ENCODE measurements at regions not wholly inside any gene's neighbourhood (a gene's known extent, or its start where the extent isn't known, plus 50 kb on each side); places are given as distances from the start of the nearest gene placed in this dataset.

DNA sequence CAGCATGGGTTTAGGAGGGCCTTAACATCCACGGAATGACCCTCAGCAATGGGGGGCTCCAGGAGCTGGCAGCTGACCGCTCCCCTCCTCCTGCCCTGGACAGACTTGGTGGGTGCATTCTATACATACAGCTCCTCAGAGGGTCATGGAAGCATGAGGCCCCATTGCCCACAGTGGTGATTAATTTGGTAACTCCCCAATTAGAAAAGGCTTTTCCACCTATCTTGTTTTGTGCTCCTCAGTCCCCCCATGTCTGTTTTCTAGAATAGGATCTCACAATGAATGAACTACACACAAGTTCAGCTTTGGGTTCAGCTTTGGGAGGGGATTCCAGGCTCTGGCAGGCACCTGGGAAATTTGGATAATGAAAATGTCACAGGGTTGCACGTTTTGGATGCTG is 707.8 kb downstream of the UQCRFS1 start:
- DNase-seq (ENCODE audit: low read depth): no peak

DNA sequence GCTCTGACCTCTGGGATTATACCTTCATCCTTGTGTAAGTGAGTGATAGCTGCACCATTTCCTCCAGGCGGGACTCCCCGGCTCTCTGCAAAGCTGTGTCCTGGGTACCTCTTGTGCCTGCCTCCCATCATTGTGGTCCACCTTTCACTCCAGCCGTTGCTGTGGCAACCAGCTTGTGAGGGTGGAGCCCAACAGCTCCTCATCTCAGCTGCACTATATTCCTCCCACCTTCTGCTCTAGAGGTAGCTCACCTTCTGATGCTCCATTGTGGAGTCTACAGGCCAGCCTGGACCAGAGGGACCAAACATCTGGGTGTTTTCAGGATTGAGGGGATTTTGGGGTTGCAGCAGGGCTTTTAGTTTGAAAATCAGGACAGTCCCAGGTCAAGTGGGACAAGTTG is 708.2 kb downstream of the UQCRFS1 start:
- DNase-seq (ENCODE audit: low read depth): no peak

DNA sequence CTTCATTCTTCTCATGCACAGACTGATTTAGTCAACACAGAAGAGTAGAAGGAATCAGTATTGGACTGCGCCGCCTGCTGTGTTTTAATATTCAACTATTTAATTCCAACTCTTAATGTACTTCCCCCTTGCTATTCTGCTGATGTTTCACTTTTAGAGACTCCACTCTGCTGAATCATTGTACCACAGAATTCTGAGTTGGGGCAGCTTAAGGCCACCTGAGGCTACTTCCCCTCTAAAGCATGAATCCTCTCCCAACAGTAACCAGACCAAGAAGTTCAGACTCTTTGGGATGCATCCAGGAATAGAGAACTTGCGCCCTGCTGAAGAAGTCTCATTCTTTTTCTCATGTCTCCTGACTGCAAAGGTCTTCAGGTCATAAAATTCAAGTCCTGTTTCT is 708.8 kb downstream of the UQCRFS1 start:
- no peak for DNase-seq (ENCODE audit: low read depth)

DNA sequence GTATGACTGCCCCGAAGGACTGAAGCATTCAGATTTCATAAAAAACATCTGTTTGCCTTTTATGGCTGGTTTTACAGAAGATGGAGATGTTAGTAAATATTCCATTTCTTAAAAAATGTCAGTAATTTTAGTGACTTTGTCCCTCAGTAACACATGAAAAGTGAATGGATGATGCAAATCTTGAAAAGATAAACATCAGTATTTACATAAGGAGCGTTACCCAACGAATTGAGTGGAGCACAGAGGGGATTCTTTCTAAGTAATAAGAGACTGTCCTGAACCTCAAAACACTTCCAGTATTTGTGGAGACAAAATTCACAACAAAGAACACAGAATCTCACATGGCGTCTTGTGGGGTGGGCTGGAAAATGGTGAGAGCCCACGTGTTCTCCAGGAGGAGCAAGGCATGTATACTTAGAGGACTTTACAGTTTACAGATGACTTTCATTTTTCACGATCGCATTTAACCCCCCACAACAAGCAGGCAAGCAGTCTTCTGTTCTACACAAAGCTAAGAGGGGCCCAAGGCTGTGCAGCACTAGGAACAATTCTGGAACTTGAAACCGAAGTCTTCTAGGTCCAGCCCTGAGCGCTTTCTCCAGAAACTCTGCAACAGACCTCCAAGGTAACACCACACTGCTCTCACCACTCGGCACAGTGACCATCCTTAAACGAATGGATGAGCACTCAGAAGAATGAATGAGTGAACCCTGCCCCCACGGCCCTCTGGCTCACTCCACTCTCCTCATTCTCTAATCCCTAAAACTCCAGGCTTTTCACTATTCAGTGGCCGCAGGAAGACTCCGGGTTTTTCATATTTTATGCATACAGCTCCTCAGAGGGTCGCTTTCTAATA is 709.8 kb downstream of the UQCRFS1 start:
- DNase-seq (ENCODE audit: low read depth): no peak

DNA sequence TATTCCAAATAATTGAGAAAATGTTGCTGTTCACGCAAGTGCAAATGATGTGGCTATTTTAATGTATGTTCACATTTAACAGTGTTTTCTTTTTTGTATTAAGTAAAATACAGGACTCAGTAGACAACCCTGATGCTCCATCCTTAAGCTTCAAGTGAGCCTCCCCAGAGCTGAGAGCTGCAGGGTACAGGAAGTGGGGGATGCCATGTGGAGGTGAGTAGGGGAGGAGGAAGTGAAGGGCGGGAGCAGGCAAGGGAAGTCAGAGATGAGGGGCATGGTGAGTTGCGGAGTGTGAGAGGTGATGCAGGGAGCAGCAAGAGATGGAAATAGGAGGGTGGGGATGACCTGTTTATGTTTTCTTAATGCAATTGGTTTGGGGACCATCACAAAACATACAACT is 711.0 kb downstream of the UQCRFS1 start:
- no peak for DNase-seq (ENCODE audit: low read depth)

DNA sequence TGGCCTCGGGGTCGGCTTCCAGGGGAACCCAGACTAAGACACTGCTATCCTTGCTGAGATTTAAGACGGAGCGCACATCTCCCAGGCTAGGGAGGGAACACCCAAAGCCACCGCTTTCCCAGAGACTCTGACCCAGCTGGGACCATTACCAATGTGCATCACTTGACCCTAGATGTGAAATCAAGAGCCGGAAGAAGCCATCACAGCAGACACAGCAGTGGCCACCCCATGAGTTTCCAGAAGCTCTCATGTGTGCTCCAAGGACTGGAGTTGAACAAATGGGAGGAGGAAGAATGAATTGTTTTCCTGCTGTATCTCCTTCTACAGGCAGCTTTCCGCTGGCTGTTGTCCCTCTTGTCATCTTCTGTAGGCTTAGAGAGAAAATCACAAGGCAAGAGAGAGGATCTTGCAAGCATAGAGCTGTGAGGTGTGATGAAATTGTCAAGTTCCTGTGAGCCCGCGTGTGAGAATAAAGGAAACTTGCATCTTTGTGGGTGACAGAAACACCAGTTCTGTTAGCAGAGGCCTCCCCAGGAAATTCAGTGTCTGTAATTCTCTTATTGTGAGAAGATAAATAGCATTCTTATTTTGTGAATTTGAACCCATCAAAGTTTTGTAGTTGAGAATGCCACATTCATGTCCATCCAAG is 711.8 kb downstream of the UQCRFS1 start:
- no peak for DNase-seq (ENCODE audit: low read depth)

DNA sequence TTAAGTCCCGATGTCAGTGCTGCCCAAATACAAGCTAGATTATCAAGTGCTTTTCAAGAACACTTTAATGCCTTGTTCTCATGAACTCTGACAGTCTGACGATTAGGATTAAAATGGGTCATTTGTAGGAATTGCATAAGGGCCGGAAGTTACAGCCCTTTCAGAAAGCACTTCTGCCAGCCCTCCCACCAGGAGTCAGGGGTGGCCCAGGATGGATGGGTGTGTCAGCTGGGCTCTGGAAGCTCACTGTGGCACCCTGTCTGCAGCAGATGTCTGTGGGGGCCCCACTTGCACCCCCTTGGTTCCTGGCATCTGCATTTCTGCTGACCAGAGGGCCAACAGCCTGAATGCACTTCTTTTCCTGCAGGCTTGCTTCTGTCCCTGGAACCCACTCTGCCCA is 712.7 kb downstream of the UQCRFS1 start:
- no peak for DNase-seq (ENCODE audit: low read depth)

DNA sequence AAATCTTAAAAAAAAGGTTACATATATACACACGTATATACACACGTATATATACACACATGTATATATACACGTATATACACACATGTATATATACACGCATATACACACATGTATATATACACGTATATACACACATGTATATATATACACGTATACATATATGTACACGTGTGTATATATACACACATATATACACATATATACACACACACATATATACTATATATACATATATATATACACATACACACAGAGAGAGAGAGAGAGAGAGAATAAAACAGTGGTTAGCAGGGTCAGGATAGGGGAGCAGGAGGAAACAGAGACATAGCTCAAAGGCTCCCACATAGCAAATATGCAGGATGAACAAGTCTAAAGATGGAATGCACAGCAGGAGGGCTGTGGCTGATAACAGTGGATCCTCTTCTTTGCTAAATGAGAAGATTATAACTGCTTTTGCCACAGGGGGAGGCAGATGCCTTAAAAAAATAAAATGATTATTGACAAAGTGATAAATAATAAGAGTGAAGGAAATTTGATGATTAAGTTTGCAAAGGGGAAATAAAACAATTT is 714.5 kb downstream of the UQCRFS1 start:
- DNase-seq (ENCODE audit: low read depth): no peak

DNA sequence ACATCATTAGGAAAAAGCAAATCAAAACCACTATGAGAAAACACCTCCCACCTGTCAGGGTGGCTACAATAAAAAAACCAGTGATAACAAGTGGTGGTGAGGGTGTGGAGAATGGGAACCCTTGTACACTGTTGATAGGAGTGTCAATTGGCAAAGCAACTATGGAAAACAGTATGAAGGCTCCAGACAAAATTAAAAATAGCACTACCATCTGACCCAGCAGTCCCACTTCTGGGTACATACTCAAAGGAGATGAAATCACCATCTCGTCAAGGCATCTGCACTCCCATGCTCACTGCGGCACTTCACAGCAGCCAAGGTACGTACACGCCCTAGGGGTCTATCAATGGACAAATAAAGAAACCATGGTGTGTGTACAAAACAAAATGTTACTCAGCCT is 715.1 kb downstream of the UQCRFS1 start:
- DNase-seq (ENCODE audit: low read depth): no peak

DNA sequence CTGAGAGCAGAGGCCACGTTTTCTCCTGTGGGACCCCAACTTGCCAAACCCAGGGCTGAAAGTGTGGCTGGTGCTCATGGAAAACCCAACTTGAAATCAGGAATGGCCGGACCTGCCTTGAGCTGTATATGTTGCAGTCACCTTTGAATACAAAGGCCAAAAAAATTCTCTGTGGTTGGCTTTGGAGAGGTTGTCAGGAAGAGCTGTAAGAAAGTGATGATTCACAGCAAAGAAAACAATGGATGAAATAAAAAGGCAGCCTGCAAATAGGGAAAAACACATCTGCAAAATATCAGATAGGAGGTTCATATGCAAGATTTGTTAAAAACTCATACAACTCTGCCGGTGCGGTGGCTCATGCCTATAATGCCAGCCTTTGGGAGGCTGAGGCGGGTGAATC is 715.8 kb downstream of the UQCRFS1 start:
- DNase-seq (ENCODE audit: low read depth): no peak

DNA sequence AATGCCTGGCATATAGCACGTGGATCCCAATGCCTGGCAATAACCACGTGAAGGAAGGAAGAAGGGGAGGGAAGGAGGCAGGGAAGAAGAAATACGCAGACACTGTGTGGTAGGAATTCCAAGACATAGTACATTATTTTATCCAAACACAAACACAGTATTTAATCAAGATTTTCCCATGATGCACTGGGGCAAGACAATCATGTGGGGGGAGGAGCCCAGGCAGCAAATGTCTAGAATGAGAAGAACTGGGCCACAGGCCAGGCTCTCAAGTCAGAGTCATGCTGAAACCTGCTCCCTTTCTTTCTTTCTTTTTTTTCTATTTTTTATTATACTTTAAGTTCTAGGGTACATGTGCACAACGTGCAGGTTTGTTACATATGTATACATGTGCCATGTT is 717.9 kb downstream of the UQCRFS1 start:
- no peak for DNase-seq (ENCODE audit: low read depth)

DNA sequence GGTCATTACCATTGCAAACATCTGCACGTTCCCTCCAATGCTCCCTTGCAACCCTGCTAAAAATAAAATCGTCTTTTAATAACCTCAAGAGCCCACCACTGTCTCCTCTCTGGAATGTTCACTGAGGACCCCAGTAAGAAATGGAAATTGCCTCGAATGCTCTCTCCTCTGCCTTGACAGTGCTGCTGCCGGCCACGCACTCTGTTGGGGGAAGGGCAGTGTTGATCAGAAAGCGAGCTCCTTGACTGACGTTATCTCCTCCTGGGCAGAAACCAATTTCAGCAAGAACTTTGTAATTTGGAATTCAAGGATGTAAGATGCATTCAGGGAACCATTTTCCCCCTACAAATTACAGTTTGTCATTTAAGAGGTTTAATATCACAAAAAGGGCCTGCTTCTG is 718.5 kb downstream of the UQCRFS1 start:
- no peak for DNase-seq (ENCODE audit: low read depth)

DNA sequence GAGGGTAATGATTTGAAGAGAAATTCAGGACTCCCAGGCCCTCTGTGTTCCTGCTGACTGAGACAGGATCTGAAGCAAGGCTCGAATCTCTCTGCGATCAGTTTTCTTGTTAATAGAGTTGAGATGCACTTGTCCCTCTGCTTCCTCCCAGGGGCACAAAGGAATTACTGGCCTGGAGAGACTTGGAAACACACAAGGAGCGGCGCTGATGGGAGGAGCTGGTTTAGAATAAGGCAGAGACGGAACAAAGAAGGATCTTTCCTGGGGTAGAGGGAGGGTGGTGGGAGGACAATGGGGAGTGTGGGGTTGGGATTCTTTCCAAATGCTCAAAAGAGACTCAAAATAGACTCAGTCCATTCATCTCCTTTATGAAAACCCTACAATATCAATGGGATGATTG is 719.1 kb downstream of the UQCRFS1 start:
- no peak for DNase-seq (ENCODE audit: low read depth)

DNA sequence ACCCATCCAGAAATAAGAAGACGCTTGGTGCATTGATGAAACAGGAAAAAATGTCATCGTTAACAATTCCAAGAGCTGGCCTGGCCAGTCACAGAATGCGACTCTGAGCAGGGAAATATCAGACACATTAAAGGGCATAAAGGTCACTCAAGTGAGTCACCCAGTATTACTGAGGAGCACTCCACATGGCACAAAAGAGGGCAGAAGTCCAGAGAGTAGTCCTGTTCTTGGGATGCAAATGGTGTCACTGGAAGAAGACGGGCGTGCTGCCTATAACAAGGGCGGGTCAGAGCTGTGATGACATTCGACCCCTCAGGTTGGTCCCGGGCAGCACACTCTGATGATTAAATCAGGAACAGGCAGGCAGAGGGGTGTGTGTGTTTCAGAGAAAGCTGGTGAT is 720.3 kb downstream of the UQCRFS1 start:
- DNase-seq (ENCODE audit: low read depth): no peak

DNA sequence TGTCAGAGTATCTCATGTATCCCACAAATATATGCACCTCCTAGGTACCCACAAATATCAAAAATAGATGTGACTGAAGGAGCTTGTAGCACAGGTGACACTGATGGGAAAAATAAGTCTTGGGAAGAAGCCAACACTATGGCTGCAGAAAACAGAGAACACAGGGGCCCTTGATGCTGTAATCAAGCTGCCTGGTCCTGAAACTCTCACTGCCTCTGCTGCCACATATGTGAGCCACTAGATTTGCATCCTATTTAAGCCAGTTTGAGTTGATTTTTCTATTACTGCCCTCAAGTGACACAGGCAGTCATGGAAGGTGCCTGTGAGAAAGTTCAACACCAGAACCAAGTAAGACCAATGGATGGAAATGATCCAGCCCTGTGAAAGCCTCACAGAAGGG is 720.8 kb downstream of the UQCRFS1 start:
- no peak for DNase-seq (ENCODE audit: low read depth)

DNA sequence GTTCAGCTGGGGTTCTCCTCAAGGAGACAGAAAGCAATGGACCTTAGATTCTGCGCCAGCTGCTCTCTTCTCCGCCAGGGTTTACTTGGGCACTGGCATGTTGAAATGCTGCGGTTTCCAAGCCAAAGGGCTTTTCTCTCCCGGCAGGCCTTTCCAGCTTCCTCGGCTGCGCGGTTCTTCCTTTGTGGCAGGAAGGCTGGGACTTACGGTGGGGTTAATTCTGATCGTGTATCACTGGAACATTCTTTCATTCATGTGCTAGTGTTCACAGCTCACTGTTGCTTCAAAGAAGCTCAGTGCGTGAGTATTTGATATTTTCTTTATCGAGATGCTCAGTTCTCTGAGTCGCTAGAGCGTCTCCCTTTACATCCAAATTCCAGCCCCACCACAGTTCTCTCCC is 723.2 kb downstream of the UQCRFS1 start:
- DNase-seq (ENCODE audit: low read depth): no peak

DNA sequence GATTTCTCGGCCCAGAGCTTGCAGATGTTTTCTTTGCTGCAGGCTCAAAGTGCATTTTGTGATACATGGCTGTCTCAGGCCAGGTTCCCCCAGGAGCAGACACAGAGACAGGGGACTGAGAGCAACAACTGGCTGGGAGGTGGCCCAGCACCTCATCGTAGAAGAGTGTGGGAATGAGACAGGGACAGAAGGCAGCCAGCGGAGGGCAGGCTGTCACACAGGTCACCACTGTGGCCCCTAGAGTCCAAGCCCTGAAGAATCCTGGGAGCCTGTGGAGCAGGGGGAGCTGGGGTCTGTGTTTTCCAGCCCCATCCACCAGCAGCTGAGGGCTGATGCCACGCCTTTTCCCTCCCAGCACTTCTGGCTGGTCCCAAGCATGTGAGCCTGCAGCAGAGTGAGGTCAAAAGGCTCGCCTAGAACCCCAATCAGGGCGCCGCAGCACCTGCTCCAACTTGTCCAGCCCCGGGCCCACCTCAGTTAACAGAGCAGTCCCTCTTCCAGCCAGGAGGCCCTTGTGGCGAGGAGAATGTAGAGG is 723.8 kb downstream of the UQCRFS1 start:
- no peak for DNase-seq (ENCODE audit: low read depth)

DNA sequence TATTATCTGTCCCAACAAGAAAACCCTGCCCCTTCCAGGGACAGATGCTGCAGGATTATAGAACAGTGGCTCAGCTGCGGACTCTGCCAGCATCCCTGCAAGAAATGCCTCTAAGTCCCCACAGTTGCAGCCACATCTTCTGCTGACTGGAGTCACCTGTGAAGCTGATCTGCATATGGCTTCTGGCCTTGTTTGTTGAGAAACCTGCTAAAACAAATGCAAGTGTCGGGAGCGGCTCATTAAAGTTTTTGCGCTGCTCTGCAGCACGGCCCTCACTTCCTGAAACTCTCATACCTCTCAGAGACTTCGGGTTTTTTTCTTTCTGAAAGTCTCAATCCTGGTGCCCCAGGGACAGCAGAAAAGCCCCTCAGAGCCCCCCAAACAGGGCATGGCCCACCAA is 725.0 kb downstream of the UQCRFS1 start:
- DNase-seq (ENCODE audit: low read depth): no peak

DNA sequence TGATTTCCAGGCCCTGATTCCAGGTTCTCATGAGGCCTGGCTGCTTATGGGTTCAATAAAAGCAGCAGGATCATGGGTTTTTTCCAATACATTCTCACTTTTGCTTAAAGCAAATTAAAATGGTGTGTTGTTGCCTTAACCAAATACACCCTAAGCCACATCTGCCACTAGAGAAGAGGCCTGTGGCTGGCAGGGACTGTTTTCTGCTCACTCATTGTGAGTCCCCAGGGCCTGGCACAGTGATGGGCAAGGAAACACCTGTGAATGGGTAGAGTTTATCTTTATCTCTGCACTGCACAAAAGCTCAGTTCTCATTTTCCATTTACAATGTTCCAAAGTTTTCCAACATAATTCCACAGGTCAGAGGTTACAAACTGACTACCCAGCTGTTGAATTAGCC is 726.0 kb downstream of the UQCRFS1 start:
- no peak for DNase-seq (ENCODE audit: low read depth)

DNA sequence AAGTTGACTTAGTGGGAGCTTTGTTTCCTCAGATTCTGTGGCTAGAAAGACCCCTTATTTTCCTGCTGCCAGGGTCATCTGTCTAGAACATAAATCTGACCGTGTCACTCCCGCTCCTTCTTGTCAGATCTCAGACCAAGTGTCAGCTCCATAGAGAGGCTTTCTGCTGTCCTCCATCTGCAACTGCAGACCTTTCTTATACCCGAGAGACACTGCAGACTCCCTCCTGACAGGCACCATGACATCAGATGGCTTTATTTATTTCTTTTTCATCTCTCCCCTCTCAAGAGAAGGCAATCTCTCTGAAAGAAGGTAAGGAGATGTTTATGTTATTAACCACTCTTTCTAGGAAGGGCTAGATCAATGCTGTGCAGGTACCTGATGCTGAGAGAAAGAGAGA is 726.5 kb downstream of the UQCRFS1 start:
- DNase-seq (ENCODE audit: low read depth): no peak

DNA sequence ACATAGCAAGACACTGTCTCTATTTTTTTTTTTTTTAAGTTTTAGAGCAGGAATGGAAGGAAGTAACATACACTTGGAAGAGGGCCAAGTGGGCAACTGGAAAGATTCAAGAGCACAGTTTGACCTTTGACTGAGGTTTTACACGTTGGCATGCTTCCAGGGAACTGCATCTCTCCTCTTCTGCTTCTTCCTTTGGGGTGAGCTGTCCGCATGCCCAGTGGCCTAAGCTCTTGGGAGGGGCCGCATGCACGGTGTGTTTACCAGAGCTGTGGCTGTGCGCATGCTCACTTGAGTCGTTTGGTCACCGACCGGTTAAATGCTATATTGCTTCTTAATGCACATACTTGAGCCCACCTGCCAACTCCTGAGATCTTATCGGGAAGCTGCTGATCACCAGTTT is 727.7 kb downstream of the UQCRFS1 start:
- DNase-seq (ENCODE audit: low read depth): no peak

DNA sequence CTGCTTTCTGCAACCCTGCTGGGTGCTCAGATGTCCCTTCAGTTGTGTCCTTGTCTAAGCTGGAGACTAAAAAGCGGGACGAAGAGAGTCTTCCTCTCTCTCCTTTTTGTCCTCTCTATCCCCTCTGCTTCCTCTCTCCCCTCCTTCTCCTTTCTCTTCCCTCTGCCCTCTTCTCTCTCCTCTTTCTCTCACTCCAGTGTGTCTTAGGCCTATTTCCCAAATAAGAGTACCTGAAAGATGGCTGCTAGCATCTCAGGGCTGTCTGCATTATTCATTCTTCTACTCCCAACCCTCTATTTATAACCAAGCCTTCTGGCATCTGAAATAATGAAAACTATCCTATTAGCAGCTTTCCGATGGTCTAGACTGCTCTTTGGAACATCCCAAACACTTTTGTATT is 729.8 kb downstream of the UQCRFS1 start:
- DNase-seq (ENCODE audit: low read depth): no peak

DNA sequence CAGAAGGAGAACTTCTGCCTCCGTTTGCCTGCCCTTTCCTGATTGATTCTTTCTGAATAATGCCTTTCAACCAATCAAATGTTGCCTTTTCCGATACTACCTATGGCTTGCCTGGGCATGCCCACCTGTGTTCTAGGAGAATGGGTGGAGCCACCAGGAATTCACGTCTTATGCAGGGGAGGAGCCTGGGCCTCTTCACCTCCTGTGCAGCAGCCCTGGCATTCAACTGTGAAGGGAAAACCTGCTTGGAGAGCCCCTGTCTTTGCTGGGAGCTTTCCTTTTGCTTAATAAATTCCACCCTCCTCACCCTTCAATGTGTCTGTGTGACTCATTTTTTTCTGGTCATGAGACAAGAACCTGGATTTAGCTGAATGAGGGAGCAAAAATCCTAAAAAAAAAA is 730.7 kb downstream of the UQCRFS1 start:
- no peak for DNase-seq (ENCODE audit: low read depth)
